ENCODE measurements at regions not wholly inside any gene's neighbourhood (a gene's known extent, or its start where the extent isn't known, plus 50 kb on each side); places are given as distances from the start of the nearest gene placed in this dataset.

DNA sequence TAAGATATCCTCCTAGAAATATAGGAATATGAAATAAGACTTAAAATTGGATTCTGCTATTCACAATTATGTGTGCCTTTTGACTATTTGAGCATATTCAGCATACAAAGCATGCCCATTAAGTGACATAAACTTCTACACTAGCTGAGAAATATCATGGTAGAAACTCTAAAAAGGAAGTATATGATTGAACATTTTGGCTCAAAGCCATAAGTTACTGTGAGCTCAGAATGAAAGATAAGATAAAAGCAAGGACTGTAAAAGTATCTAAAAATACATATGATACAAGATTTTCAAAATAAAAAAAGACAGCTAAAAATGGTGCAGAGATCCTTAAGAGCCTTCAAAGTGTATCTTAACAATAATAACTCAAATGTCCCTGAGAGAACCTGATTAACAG is 340.5 kb upstream of the SLC39A10 start:
- no peak for TF ChIP-seq TRIM24 (CRISPR knock-in tag; IDR thresholded peaks at IDR 0.05)
- no peak for TF ChIP-seq CAMTA2 (CRISPR knock-in tag; IDR thresholded peaks at IDR 0.05; ENCODE audit: borderline replicate concordance)
- TF ChIP-seq HDAC6 (IDR thresholded peaks at IDR 0.05; ENCODE audit: low read depth, low read length): no peak
- TF ChIP-seq NFE2L1 (CRISPR knock-in tag; IDR thresholded peaks at IDR 0.05; ENCODE audit: borderline replicate concordance): no peak
- TF ChIP-seq, protein P1, sequence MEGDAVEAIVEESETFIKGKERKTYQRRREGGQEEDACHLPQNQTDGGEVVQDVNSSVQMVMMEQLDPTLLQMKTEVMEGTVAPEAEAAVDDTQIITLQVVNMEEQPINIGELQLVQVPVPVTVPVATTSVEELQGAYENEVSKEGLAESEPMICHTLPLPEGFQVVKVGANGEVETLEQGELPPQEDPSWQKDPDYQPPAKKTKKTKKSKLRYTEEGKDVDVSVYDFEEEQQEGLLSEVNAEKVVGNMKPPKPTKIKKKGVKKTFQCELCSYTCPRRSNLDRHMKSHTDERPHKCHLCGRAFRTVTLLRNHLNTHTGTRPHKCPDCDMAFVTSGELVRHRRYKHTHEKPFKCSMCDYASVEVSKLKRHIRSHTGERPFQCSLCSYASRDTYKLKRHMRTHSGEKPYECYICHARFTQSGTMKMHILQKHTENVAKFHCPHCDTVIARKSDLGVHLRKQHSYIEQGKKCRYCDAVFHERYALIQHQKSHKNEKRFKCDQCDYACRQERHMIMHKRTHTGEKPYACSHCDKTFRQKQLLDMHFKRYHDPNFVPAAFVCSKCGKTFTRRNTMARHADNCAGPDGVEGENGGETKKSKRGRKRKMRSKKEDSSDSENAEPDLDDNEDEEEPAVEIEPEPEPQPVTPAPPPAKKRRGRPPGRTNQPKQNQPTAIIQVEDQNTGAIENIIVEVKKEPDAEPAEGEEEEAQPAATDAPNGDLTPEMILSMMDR (CRISPR knock-in tag; IDR thresholded peaks at IDR 0.05): no peak
- no peak for TF ChIP-seq ZNF530 (CRISPR knock-in tag; IDR thresholded peaks at IDR 0.05; ENCODE audit: low read depth)
- TF ChIP-seq, protein P2, sequence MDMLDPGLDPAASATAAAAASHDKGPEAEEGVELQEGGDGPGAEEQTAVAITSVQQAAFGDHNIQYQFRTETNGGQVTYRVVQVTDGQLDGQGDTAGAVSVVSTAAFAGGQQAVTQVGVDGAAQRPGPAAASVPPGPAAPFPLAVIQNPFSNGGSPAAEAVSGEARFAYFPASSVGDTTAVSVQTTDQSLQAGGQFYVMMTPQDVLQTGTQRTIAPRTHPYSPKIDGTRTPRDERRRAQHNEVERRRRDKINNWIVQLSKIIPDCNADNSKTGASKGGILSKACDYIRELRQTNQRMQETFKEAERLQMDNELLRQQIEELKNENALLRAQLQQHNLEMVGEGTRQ (IDR thresholded peaks at IDR 0.05; ENCODE audit: low read depth, low read length): no peak
- TF ChIP-seq, protein P2 (CRISPR knock-in tag; IDR thresholded peaks at IDR 0.05; ENCODE audit: borderline replicate concordance): no peak
- TF ChIP-seq POLR2A (IDR thresholded peaks at IDR 0.05; ENCODE audit: insufficient read depth in 1 of 2, low read depth in 2 of 2, low read length in 2 of 2): no peak
- TF ChIP-seq SP4 (CRISPR knock-in tag; IDR thresholded peaks at IDR 0.05): no peak
- TF ChIP-seq FOXC1 (CRISPR knock-in tag; IDR thresholded peaks at IDR 0.05; ENCODE audit: borderline replicate concordance): no peak
- TF ChIP-seq, protein P3, sequence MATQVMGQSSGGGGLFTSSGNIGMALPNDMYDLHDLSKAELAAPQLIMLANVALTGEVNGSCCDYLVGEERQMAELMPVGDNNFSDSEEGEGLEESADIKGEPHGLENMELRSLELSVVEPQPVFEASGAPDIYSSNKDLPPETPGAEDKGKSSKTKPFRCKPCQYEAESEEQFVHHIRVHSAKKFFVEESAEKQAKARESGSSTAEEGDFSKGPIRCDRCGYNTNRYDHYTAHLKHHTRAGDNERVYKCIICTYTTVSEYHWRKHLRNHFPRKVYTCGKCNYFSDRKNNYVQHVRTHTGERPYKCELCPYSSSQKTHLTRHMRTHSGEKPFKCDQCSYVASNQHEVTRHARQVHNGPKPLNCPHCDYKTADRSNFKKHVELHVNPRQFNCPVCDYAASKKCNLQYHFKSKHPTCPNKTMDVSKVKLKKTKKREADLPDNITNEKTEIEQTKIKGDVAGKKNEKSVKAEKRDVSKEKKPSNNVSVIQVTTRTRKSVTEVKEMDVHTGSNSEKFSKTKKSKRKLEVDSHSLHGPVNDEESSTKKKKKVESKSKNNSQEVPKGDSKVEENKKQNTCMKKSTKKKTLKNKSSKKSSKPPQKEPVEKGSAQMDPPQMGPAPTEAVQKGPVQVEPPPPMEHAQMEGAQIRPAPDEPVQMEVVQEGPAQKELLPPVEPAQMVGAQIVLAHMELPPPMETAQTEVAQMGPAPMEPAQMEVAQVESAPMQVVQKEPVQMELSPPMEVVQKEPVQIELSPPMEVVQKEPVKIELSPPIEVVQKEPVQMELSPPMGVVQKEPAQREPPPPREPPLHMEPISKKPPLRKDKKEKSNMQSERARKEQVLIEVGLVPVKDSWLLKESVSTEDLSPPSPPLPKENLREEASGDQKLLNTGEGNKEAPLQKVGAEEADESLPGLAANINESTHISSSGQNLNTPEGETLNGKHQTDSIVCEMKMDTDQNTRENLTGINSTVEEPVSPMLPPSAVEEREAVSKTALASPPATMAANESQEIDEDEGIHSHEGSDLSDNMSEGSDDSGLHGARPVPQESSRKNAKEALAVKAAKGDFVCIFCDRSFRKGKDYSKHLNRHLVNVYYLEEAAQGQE (IDR thresholded peaks at IDR 0.05; ENCODE audit: borderline replicate concordance in 1 of 2, low read depth in 1 of 2, low read length in 2 of 2): no peak
